HEK293T (cell line): ENCODE measurements at regions not wholly inside any gene's neighbourhood (a gene's known extent, or its start where the extent isn't known, plus 50 kb on each side); places are given as distances from the start of the nearest gene placed in this dataset.

Source experiments
- CTBP1 ChIP-seq: fragments of 450-650 bp; IDR thresholded peaks from 2 replicates; pipeline ENCODE4 v1.6.1; 2016; ENCODE audit warnings: borderline replicate concordance
- ELF4 ChIP-seq: fragments of 450-650 bp; IDR thresholded peaks from 2 replicates; pipeline ENCODE4 v1.6.1; 2017; ENCODE audit warnings: antibody characterized with exemption
- FOXA1 ChIP-seq: fragments of 450-650 bp; IDR thresholded peaks from 2 replicates; pipeline ENCODE4 v1.6.1; 2016; ENCODE audit warnings: mild to moderate bottlenecking
- FOXK2 ChIP-seq: fragments of 450-650 bp; IDR thresholded peaks from 2 replicates; pipeline ENCODE4 v1.6.1; 2016; ENCODE audit warnings: mild to moderate bottlenecking
- FOXM1 ChIP-seq: fragments of 450-650 bp; IDR thresholded peaks from 2 replicates; pipeline ENCODE4 v1.6.1; 2017; ENCODE audit warnings: mild to moderate bottlenecking, borderline replicate concordance
- HDGF ChIP-seq: fragments of 450-650 bp; IDR thresholded peaks from 2 replicates; pipeline ENCODE4 v1.6.1; 2017; ENCODE audit warnings: antibody characterized with exemption, borderline replicate concordance
- L3MBTL2 ChIP-seq: fragments of 450-650 bp; conservative IDR thresholded peaks from 2 replicates; pipeline ENCODE4 v1.6.1; 2016; ENCODE audit warnings: mild to moderate bottlenecking
- NFRKB ChIP-seq: fragments of 450-650 bp; IDR thresholded peaks from 2 replicates; pipeline ENCODE4 v1.6.1; 2016; ENCODE audit warnings: mild to moderate bottlenecking, moderate library complexity
- PKNOX1 ChIP-seq: fragments of 450-650 bp; IDR thresholded peaks from 2 replicates; pipeline ENCODE4 v1.6.1; 2016
- SP1 ChIP-seq: fragments of 450-650 bp; IDR thresholded peaks from 2 replicates; pipeline ENCODE4 v1.6.1; 2017
- SUZ12 ChIP-seq: fragments of 450-650 bp; IDR thresholded peaks from 2 replicates; pipeline ENCODE4 v1.6.1; 2016; ENCODE audit warnings: mild to moderate bottlenecking
- TARDBP ChIP-seq: fragments of 450-650 bp; IDR thresholded peaks from 2 replicates; pipeline ENCODE4 v1.6.1; 2016
- ZNF384 ChIP-seq: fragments of 450-650 bp; IDR thresholded peaks from 2 replicates; pipeline ENCODE4 v1.6.1; 2016

- TF ChIP-seq SP1 (no peak), TARDBP (no peak), ELF4 (no peak), ZNF384 (no peak), NFRKB (no peak), FOXK2 (no peak), HDGF (no peak), SUZ12 (no peak), FOXA1 (no peak), PKNOX1 (no peak), FOXM1 (no peak), CTBP1 (no peak), L3MBTL2 (no peak)
These were observed 143.0 kb downstream of the KCNA5 start for GRCh38 chr12:5186715-5187114.
